HEK293T (cell line): ENCODE measurements at regions not wholly inside any gene's neighbourhood (a gene's known extent, or its start where the extent isn't known, plus 50 kb on each side); places are given as distances from the start of the nearest gene placed in this dataset.
"Not testable (repeated sequence)": the region's sequence is repeated elsewhere in the genome, so short reads cannot be mapped to it uniquely, and the experiment has no call there.

Source experiments
- CTCF ChIA-PET: fragments of 350-600 bp; formaldehyde crosslinking; extraction: SDS; loops from one replicate; lab custom pipeline; 2021; ENCODE audit warnings: antibody characterized with exemption, inconsistent platforms; lab: Yijun Ruan, JAX
- POLR2A ChIA-PET: fragments of 350-600 bp; formaldehyde crosslinking; extraction: SDS; loops from one replicate; lab custom pipeline; 2020; ENCODE audit warnings: antibody characterized with exemption, inconsistent platforms; lab: Yijun Ruan, JAX
- DNase-seq: peaks from one replicate; pipeline ENCODE4 v3.0.0; 2012; ENCODE audit warnings: mixed read lengths; ENCODE audit errors: extremely low spot score
- ARNT ChIP-seq: fragments of 450-650 bp; IDR thresholded peaks from 2 replicates; pipeline ENCODE4 v1.6.1; 2017; ENCODE audit warnings: mild to moderate bottlenecking
- BHLHE40 ChIP-seq: fragments of 450-650 bp; IDR thresholded peaks from 2 replicates; pipeline ENCODE4 v1.6.1; 2016; ENCODE audit warnings: mild to moderate bottlenecking, moderate library complexity, borderline replicate concordance
- CTBP1 ChIP-seq: fragments of 450-650 bp; IDR thresholded peaks from 2 replicates; pipeline ENCODE4 v1.6.1; 2016; ENCODE audit warnings: borderline replicate concordance
- ELF4 ChIP-seq: fragments of 450-650 bp; IDR thresholded peaks from 2 replicates; pipeline ENCODE4 v1.6.1; 2017; ENCODE audit warnings: antibody characterized with exemption
- FOXA1 ChIP-seq: fragments of 450-650 bp; IDR thresholded peaks from 2 replicates; pipeline ENCODE4 v1.6.1; 2016; ENCODE audit warnings: mild to moderate bottlenecking
- FOXK2 ChIP-seq: fragments of 450-650 bp; IDR thresholded peaks from 2 replicates; pipeline ENCODE4 v1.6.1; 2016; ENCODE audit warnings: mild to moderate bottlenecking
- FOXM1 ChIP-seq: fragments of 450-650 bp; IDR thresholded peaks from 2 replicates; pipeline ENCODE4 v1.6.1; 2017; ENCODE audit warnings: mild to moderate bottlenecking, borderline replicate concordance
- HDGF ChIP-seq: fragments of 450-650 bp; IDR thresholded peaks from 2 replicates; pipeline ENCODE4 v1.6.1; 2017; ENCODE audit warnings: antibody characterized with exemption, borderline replicate concordance
- L3MBTL2 ChIP-seq: fragments of 450-650 bp; conservative IDR thresholded peaks from 2 replicates; pipeline ENCODE4 v1.6.1; 2016; ENCODE audit warnings: mild to moderate bottlenecking
- LEF1 ChIP-seq: fragments of 450-650 bp; IDR thresholded peaks from 2 replicates; pipeline ENCODE4 v1.6.1; 2017; ENCODE audit warnings: mild to moderate bottlenecking, borderline replicate concordance
- NFRKB ChIP-seq: fragments of 450-650 bp; IDR thresholded peaks from 2 replicates; pipeline ENCODE4 v1.6.1; 2016; ENCODE audit warnings: mild to moderate bottlenecking, moderate library complexity
- SP1 ChIP-seq: fragments of 450-650 bp; IDR thresholded peaks from 2 replicates; pipeline ENCODE4 v1.6.1; 2017
- SUZ12 ChIP-seq: fragments of 450-650 bp; IDR thresholded peaks from 2 replicates; pipeline ENCODE4 v1.6.1; 2016; ENCODE audit warnings: mild to moderate bottlenecking
- TARDBP ChIP-seq: fragments of 450-650 bp; IDR thresholded peaks from 2 replicates; pipeline ENCODE4 v1.6.1; 2016
- ZNF384 ChIP-seq: fragments of 450-650 bp; IDR thresholded peaks from 2 replicates; pipeline ENCODE4 v1.6.1; 2016
- TF ChIP-seq, protein P1 (sequence below): fragments of 450-650 bp; IDR thresholded peaks from 2 replicates; pipeline ENCODE4 v1.6.1; 2016

DNA sequence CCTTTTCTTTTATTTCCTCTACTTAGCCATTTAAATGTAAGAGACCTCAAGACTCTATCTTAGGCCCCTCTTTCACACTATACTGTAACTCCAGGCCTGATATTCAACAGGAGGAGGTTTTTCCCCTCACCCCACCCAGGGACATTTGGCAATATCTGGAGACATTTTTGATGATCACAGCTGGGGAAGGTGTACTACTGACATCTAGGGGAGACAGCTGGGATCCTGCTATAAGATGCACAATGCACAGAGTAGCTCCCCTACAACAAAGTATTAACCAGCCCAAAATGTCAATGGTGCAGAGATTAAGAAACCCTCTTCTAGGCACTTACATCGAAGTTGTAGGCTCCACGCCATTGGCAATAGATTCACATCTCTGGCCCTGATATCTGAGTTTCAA, 517.5 kb upstream of the UBE2E2 start:
- CTCF ChIA-PET, result no interaction called here
- POLR2A ChIA-PET, result no interaction called here
- no peak for DNase-seq
- no peak for TF ChIP-seq SP1
- TF ChIP-seq ELF4, result no peak
- no peak for TF ChIP-seq BHLHE40
- no peak for TF ChIP-seq SUZ12
- TF ChIP-seq CTBP1, result no peak
- no peak for TF ChIP-seq NFRKB
- TF ChIP-seq FOXK2, result no peak
- no peak for TF ChIP-seq HDGF
- TF ChIP-seq, protein P1, sequence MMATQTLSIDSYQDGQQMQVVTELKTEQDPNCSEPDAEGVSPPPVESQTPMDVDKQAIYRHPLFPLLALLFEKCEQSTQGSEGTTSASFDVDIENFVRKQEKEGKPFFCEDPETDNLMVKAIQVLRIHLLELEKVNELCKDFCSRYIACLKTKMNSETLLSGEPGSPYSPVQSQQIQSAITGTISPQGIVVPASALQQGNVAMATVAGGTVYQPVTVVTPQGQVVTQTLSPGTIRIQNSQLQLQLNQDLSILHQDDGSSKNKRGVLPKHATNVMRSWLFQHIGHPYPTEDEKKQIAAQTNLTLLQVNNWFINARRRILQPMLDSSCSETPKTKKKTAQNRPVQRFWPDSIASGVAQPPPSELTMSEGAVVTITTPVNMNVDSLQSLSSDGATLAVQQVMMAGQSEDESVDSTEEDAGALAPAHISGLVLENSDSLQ, result no peak

DNA sequence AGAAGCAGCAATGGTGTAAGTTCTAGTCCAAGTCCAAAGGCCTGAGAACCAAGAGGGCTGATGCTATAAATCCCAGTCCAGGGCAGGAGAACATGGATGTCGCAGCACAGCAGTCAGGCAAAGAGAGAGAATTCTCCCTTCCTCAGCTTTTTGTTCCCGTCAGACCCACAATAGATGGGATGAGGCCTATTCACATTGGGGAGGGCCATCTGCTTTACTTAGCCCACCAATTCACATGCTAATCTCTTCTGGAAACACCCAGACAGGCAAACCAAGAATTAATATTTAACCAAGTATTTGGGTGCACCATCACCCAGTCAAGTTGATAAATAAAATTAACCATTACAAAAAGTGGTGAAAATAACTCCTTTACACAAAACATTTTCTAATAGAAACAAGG, 511.7 kb upstream of the UBE2E2 start:
- DNase-seq, result no peak
- CTCF ChIA-PET, result interaction anchor here (0.6 kb wide), 1 partner anchor 241 kb away, joined by 3 read pairs; no protein-coding TSS in a partner anchor
- POLR2A ChIA-PET, result no interaction called here
- TF ChIP-seq LEF1, result no peak
- no peak for TF ChIP-seq FOXM1
- TF ChIP-seq ELF4, result no peak
- no peak for TF ChIP-seq SP1
- no peak for TF ChIP-seq FOXA1
- no peak for TF ChIP-seq L3MBTL2
- TF ChIP-seq CTBP1, result no peak
- TF ChIP-seq, protein P1, result no peak
- TF ChIP-seq HDGF, result no peak
- no peak for TF ChIP-seq BHLHE40
- no peak for TF ChIP-seq TARDBP
- no peak for TF ChIP-seq ZNF384

DNA sequence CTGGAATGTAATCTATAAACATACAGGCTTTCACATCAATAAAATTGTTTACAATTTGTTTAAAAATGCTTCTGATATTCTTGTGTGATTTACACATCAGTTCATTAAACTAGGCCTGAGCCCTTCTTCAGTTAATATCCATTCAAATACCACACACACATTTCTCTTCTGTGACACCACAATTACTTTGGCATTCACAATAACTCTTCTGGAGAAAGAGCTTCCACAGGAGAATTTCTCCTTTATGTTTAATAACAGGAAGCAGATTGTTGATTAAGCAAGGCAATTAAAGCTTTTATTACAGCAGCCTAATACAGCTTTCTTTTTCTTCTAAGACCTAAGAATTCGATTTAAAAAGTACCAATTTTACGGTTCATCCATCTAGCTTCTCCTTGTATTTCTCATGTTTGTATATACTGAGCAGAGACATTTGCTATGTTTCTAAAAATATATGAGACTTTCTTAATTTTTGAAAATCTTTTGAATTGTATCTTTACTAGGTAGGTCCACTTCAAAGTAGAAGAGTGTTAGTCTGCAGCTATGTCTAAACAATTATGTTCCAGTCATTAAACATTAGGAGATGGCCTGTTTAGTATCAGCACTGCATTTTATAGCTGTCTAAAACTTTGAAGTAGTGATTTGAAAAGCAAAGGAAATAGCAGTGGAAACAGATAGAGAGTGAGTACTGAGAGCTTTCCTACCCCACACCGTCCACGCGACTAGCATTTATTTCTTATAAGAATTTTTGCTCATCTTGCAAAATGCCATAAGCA, 511.1 kb upstream of the UBE2E2 start:
- POLR2A ChIA-PET, result no interaction called here

DNA sequence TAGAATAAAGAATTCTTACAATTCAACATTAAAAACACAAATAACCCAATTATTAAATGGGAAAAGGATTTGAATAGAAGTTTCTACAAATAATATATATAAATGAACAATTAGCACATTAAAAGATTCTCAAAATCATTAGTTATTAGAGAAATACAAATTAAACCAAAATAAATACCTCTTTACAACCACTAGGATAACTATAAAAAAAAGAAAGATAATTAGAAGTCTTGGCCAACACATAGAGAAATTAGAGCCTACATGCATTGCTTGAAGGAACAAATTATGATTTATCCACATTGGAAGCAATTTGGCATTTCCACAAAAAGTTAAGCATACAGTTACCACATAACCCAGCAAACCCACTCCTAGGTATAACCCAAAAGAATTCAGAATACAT, 502.3 kb upstream of the UBE2E2 start:
- ChIA-PET POLR2A (no interaction called here), CTCF (no interaction called here)
- DNase-seq, result no peak
- no peak for TF ChIP-seq SUZ12
- no peak for TF ChIP-seq FOXM1
- TF ChIP-seq FOXA1, result no peak
- TF ChIP-seq BHLHE40, result no peak
- TF ChIP-seq ELF4, result no peak

More for the DNA sequence above, 511.1 kb upstream of the UBE2E2 start:
- no peak for DNase-seq
- CTCF ChIA-PET, result interaction anchor here (0.6 kb wide), 1 partner anchor 240 kb away, joined by 3 read pairs; no protein-coding TSS in a partner anchor
- TF ChIP-seq, protein P1, result no peak
- TF ChIP-seq CTBP1 (no peak), FOXK2 (no peak), FOXM1 (no peak)

DNA sequence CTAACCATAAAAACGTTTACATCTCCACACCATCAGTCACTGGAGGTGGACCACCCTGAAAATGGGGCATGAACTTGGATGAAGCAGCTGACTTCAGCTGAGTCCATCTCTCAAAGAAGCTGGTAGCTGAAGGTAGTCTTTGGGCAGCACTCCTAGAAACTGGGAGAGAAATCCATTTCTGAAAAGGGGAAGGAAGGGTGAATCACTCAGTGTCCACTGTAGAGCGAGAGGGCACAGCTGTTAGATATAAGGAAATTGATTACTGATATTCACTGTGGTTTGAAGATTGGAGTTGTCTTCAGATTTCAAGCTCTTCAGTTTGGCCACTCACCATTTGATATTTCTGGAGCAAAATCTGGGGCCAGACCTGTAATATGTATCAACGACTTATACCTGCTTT, 499.0 kb upstream of the UBE2E2 start:
- ChIA-PET CTCF (no interaction called here), POLR2A (no interaction called here)
- DNase-seq, result no peak
- TF ChIP-seq FOXA1, result no peak
- no peak for TF ChIP-seq FOXM1
- TF ChIP-seq, protein P1, result no peak
- TF ChIP-seq ZNF384, result no peak
- no peak for TF ChIP-seq TARDBP
- TF ChIP-seq CTBP1, result no peak
- TF ChIP-seq SP1, result no peak

DNA sequence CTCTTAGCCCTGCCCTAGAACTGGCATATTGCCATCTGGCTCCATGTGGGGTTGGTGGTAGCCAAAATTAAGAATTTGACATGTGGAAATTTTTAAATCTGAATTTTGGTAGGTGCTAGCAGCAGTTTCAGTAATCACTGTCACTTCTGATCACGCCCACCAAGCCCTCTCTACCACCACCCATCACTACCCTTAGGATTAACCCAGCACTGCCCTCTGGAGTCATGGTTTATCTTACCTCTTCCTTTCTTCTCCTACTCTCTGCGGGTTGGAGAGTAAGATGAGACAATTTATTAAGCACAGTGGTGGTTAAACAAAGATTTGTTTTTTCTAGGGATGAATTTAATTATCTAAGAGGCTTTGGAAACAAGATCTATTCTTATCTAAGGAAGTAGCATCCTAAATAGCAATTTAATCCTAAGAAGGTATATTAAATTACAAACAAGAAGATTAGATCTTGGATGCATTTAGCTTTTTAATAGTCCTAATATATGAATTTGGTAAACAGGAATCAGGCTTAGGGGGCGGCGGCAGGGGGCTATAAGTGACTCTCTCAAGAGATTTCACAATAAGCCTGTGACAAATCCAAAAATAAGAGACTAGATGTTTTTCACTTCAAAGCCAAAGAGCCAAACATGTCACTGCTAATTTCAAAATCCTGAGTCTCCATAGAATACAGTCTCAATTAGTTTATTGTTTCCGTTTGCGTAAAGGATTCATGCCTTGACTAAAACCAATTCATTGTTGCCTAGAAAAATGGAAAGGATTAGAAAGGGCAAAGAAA, 498.4 kb upstream of the UBE2E2 start:
- TF ChIP-seq SUZ12 (no peak), LEF1 (no peak), FOXA1 (no peak), HDGF (no peak), TARDBP (no peak), ELF4 (no peak), ARNT (no peak), SP1 (no peak), ZNF384 (no peak), CTBP1 (no peak), FOXM1 (no peak), FOXK2 (no peak), BHLHE40 (no peak), NFRKB (no peak), L3MBTL2 (no peak)
- TF ChIP-seq, protein P1, result no peak
- DNase-seq, result no peak
- ChIA-PET CTCF (no interaction called here), POLR2A (no interaction called here)

DNA sequence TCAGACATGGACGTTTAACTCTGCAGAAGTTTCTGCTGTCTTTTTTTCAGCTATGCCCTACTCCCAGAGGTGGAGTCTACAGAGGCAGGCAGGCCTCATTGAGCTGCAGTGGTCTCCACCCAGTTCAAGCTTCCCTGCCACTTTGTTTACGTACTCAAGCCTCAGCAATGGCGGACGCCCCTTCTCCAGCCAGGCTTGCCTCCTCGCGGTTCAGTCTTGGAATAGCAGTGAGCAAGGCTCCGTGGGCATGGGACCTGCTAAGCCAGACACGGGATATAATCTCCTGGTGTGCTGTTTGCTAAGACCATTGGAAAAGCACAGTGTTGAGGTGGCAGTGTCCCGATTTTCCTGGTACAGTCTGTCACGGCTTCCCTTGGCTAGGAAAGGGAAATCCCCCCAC, 496.2 kb upstream of the UBE2E2 start:
- POLR2A ChIA-PET, DNase-seq, CTCF ChIA-PET: not testable (repeated sequence)
